RWPE1 (cell line): ENCODE measurements at regions not wholly inside any gene's neighbourhood (a gene's known extent, or its start where the extent isn't known, plus 50 kb on each side); places are given as distances from the start of the nearest gene placed in this dataset.

Experiments used
- CTCF ChIA-PET: fragments of 350-600 bp; sonication (Branson Sonifier 250); formaldehyde crosslinking; extraction: SDS; loops from one replicate; lab custom pipeline; 2021; lab: Yijun Ruan, JAX
- POLR2A ChIA-PET: fragments of 400-600 bp; formaldehyde crosslinking; extraction: SDS; loops from one replicate; lab custom pipeline; 2020; ENCODE audit warnings: antibody characterized with exemption; ENCODE audit not compliant: low non-redundant PET; lab: Yijun Ruan, JAX
- DNase-seq: peaks from one replicate; pipeline ENCODE4 v3.0.0; 2012; ENCODE audit warnings: low spot score
- H3K27ac ChIP-seq: fragments of 450-650 bp; 2 replicates; pipeline ENCODE4 v1.5.1; 2017
- TF ChIP-seq, protein P1 (sequence below): fragments of 450-650 bp; conservative IDR thresholded peaks from 2 replicates; pipeline ENCODE4 v1.5.1; 2017; ENCODE audit warnings: low read depth, mild to moderate bottlenecking

DNA sequence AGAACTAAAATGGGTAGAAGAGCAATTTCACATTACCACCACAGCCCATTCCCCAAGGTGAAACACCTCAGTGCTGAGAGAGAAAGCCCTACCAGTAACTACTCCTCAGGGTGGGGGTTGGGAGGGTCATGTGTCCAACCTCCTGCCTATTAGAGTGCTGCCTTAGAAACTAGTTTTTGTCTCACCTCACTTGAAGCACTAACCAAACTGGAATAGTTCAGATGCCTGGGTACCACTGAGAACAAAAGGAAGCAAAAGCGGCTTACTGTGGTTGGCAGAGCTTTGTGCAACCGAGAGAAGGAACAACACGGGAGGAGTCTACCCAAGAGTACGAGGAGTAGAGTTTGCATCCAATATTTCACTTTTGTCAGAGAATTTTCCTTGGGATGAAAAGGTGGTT lies 1207.5 kb upstream of the ADGRL2 start:
- TF ChIP-seq, protein P1, sequence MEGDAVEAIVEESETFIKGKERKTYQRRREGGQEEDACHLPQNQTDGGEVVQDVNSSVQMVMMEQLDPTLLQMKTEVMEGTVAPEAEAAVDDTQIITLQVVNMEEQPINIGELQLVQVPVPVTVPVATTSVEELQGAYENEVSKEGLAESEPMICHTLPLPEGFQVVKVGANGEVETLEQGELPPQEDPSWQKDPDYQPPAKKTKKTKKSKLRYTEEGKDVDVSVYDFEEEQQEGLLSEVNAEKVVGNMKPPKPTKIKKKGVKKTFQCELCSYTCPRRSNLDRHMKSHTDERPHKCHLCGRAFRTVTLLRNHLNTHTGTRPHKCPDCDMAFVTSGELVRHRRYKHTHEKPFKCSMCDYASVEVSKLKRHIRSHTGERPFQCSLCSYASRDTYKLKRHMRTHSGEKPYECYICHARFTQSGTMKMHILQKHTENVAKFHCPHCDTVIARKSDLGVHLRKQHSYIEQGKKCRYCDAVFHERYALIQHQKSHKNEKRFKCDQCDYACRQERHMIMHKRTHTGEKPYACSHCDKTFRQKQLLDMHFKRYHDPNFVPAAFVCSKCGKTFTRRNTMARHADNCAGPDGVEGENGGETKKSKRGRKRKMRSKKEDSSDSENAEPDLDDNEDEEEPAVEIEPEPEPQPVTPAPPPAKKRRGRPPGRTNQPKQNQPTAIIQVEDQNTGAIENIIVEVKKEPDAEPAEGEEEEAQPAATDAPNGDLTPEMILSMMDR: no peak
- no peak for DNase-seq
- ChIA-PET CTCF (no interaction called here), POLR2A (no interaction called here)
- no peak overlapping the region for H3K27ac ChIP-seq

DNA sequence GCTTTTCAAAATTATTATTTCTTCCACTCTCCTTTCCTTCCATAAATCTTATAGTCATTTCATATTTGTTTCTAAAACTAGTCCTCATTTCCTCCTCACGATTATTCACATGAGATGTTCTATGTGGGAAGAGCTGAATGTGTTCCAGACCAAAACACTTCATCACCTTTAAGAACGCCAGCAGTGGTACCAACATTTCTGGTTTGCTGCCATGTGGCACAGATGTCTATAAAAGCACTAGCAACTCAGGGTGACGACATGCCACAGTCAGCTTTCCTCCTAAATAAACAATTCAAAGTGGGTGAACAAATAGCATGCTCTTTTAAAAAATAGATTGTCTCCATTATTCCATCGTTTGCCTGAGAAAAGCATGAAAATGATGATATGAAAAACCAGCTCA lies 1217.8 kb upstream of the ADGRL2 start:
- ChIA-PET POLR2A (no interaction called here), CTCF (no interaction called here)
- DNase-seq: no peak
- H3K27ac ChIP-seq: no peak overlapping the region
- TF ChIP-seq, protein P1: no peak

DNA sequence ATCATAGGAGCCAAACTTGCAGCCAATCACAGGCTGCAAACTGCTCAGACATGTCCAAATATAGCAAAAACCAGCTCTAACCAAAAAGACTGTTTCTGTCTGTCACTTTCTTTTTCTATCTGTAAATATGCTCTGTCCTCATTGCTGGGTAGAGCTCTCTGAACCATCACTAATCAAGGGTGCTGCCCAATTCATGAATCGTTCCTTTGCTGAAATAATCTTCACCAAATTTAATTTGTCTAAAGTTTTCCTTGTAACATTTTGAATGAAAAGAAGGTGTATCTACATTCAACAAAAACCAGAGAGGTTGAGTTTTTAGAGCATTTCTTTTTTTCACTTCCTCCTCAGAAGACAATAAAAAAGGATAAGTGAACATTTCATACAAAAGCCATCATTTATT lies 1221.7 kb upstream of the ADGRL2 start:
- POLR2A ChIA-PET: no interaction called here
- TF ChIP-seq, protein P1: no peak
- CTCF ChIA-PET: no interaction called here
- no peak for DNase-seq
- no peak overlapping the region for H3K27ac ChIP-seq

DNA sequence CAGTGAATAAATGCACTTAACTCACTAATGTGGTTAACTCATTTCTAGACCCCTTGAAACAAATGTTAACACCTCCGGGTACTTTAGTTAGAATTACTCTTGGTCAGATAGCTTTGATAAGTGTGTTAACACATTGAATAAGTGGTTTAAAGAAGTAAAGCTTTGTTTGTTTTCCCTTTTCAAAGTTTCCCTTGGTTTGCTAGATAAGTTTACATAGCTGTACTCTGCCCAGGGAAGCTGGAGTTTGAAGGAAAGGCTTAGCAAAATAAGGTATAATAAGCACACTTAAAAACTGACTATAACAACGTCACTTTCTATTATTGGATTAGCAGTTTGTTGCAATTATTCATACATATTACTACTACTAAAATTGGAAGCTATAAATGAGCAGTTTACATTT lies 1233.9 kb upstream of the ADGRL2 start:
- TF ChIP-seq, protein P1: no peak
- no peak for DNase-seq
- ChIA-PET CTCF (interaction anchor here (0.6 kb wide), 1 partner anchor 1203 kb away, joined by 3 read pairs; no protein-coding TSS in a partner anchor), POLR2A (no interaction called here)
- H3K27ac ChIP-seq: no peak overlapping the region

DNA sequence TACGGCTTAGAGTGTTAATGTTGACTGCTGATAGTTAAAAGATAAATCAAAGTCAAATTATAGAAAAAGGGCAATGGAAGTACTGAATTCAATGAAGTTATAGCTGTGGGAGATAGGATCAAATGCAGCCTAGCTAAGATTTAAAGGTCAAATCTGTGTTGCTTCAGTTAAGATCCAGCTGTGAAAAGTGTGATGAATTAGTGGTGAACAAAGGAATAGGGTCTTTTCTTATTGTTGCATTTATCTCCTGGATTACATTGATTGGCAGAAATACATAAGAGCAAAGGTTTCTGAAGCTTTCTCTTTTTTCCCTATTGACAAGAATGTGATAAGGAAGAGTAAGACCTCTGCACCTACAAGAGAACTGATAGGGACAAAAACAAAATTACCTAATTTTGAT lies 1234.6 kb upstream of the ADGRL2 start:
- POLR2A ChIA-PET: no interaction called here
- DNase-seq: no peak
- TF ChIP-seq, protein P1: no peak
- CTCF ChIA-PET: no interaction called here
- no peak overlapping the region for H3K27ac ChIP-seq

DNA sequence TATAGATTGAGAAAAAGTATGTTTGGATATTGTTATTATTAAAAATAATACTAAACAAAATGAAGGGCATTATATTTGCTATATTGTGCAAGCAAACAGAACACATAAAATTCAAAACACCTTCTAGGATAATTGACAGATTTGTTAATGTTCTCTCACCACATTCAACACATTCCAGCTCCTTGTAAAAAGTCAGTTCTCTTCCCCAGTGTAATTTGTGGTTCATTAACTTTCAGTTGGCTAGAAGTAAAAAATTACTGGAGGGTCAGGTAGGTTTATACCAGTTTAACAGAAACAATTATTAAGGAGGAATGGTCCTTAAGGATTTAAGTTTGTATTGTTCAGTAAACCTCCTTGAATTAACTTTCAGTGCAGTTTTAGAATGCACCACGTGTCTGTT lies 1235.3 kb upstream of the ADGRL2 start:
- TF ChIP-seq, protein P1: no peak
- POLR2A ChIA-PET: no interaction called here
- H3K27ac ChIP-seq: no peak overlapping the region
- CTCF ChIA-PET: no interaction called here
- DNase-seq: no peak

DNA sequence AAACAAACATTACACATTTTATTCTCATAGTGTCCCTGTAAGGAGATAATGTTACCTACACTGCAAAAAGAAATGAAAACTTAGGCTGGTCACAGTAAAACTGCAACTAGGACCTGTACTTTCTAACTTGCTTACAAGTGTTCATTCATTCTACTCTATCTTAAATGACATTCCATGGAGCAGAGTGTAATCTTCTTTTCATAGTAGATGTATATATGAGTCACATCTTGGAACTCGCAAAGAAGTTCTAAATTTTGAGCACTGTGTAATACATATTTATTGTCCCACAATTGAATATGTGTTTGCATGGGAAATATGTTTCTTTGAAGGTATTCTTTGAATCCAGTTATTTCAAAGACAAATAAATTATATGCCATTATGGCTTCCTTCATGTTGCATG lies 1258.5 kb upstream of the ADGRL2 start:
- TF ChIP-seq, protein P1: no peak
- H3K27ac ChIP-seq: no peak overlapping the region
- ChIA-PET POLR2A (no interaction called here), CTCF (no interaction called here)
- DNase-seq: no peak
